Effector memory CD8-positive, alpha-beta T cell (primary cell): ENCODE measurements at regions not wholly inside any gene's neighbourhood (a gene's known extent, or its start where the extent isn't known, plus 50 kb on each side); places are given as distances from the start of the nearest gene placed in this dataset.

Experiments used
- ATAC-seq: fragments of 150-1000 bp; cut with Tn5 transposase; replicated peaks from 2 replicates; pipeline ENCODE4 v1.10.0; 2021; ENCODE audit warnings: mild to moderate bottlenecking, moderate library complexity
- DNase-seq, 3 experiments: peaks; one replicate each; pipeline ENCODE4 v3.0.0; 2021
- H3K27ac Mint-ChIP-seq, 2 donors: one replicate each; pipeline ENCODE4 v1.8.0; 2022; ENCODE audit warnings: mild to moderate bottlenecking in 2 of 2, mixed read lengths in 2 of 2, moderate library complexity in 2 of 2
- H3K27me3 Mint-ChIP-seq, 2 donors: one replicate each; pipeline ENCODE4 v1.8.0; 2022; ENCODE audit warnings: mixed read lengths in 2 of 2
- H3K36me3 Mint-ChIP-seq: one replicate; pipeline ENCODE4 v1.8.0; 2022; ENCODE audit warnings: mild to moderate bottlenecking, moderate library complexity, mixed read lengths; ENCODE audit not compliant: insufficient read depth
- H3K4me1 Mint-ChIP-seq, 2 donors: one replicate each; pipeline ENCODE4 v1.8.0; 2022; ENCODE audit warnings: low read depth in 2 of 2, mixed read lengths in 2 of 2
- H3K4me3 Mint-ChIP-seq, 2 donors: one replicate each; pipeline ENCODE4 v1.8.0; 2022; ENCODE audit warnings: mild to moderate bottlenecking in 2 of 2, mixed read lengths in 2 of 2, moderate library complexity in 2 of 2
- H3K9me3 Mint-ChIP-seq, 2 donors: one replicate each; pipeline ENCODE4 v1.8.0; 2022; ENCODE audit warnings: mixed read lengths in 2 of 2

DNA sequence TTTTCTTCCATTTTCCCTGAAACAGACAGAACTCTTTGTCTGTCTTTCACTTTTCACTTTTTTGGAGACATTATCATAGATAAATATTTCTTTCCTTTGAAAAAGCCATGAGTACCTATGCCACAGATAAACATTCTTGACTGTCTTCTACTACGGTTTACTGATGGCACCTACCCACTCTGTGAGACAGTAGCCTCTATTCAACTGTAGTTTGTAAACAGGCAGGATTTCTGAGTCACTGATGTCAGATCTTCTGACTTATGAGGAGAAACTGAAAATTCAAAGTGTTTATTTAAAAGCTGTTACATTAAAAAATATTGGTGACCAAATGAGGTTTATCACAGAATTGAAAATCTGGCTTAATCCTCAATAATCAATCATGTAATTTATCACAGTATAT lies 658.4 kb downstream of the TOX3 start:
- no peak for ATAC-seq
- Mint-ChIP-seq H3K4me3 (no peak overlapping the region), H3K4me1 (no peaks in the 10 kb centered on the region), H3K36me3 (no peaks in the 10 kb centered on the region), H3K27me3 (no peaks in the 10 kb centered on the region), H3K27ac (no peak overlapping the region), H3K9me3 (peaks cover 5 to 7% of the 10 kb centered on the region in 2 donors)
- no peak for DNase-seq

DNA sequence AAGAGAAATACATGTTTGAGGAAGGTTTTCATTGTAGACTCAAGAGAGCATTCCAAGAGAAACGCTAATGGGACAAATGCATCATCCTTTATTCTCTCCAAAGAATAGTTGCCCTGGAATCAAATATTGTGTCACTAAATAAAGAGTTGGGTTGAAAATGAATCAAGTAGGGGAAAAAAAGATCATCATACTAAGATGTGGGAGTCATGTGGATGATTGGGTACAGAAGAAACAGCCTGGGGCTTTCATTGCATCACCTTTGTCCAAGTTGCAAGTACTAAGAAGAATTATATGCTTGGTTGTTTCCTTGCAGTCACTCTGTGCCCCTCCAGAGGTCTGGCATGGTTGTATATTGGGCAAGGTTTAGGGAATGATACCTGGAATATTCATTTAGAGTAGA lies 658.9 kb downstream of the TOX3 start:
- H3K27me3 Mint-ChIP-seq: no peaks in the 10 kb centered on the region
- peaks cover 2 to 3% of the 10 kb centered on the region in 2 donors for H3K9me3 Mint-ChIP-seq
- no peak overlapping the region for H3K4me3 Mint-ChIP-seq
- no peaks in the 10 kb centered on the region for H3K4me1 Mint-ChIP-seq
- DNase-seq: no peak
- no peak for ATAC-seq
- no peaks in the 10 kb centered on the region for H3K36me3 Mint-ChIP-seq
- H3K27ac Mint-ChIP-seq: no peak overlapping the region

DNA sequence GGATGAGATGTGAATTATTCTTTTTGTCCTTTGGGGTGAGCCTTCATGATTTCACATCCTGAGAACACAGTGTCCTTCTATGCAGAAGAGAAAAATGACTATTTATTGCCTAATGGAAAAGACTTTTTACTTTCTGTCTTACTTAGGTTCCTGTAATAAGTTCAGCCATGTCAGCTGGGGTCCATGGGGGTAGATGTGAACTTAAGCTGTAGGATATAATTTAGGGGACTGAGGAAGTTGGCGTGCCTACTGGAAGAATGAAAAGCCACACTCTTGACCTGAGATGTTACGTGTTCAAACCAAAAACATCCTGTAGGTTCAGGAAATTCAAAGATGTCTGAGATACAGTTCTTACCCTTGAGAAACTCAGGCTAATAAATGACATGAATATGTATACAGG lies 660.5 kb downstream of the TOX3 start:
- no peak for DNase-seq
- Mint-ChIP-seq H3K36me3 (no peaks in the 10 kb centered on the region), H3K27ac (no peak overlapping the region), H3K9me3 (peaks cover 1 to 4% of the 10 kb centered on the region in 2 donors), H3K4me1 (no peaks in the 10 kb centered on the region), H3K4me3 (no peak overlapping the region), H3K27me3 (no peaks in the 10 kb centered on the region)
- ATAC-seq: no peak

DNA sequence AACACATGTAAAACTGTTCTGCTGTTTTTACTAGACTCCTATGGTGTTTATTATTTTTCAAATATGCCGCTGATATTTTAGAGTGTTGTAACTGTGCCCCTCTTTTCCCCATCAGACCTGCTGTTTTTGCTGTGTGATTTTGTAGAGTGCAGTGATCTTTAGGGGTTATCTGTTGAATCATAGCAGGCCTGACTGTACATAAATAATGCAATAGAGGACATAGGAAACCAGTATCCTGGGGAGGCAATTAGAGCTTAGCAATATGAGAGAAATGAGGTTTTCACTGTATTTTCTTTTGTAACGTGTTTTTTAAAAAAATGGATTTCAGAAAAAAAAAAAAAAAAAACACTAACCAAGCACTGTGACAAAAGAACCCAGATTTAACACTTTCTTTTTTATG lies 662.2 kb downstream of the TOX3 start:
- no peak overlapping the region for H3K27ac Mint-ChIP-seq
- no peaks in the 10 kb centered on the region for H3K4me1 Mint-ChIP-seq
- no peaks in the 10 kb centered on the region for H3K36me3 Mint-ChIP-seq
- no peak overlapping the region for H3K4me3 Mint-ChIP-seq
- H3K27me3 Mint-ChIP-seq: no peaks in the 10 kb centered on the region
- peaks cover 3 to 10% of the 10 kb centered on the region in 2 donors for H3K9me3 Mint-ChIP-seq
- no peak for DNase-seq
- no peak for ATAC-seq

DNA sequence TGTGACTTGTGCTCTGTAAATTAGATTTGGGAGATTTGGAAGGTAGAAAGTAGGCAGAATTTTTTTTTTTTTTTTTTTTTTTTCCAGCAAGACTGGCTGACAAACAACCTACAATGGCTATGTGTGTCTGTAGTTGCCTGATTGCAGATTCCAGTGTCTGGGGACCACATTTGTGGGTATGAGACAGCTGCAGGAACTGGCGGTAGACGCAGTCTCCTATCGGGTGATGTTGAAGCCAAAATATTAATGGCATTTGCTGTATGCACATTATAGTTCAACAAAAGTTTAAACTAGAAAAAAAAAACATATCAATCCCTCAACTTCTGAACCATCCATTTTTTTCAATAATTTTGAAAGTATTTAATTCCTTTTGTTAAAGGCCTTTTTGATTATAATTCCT lies 665.2 kb downstream of the TOX3 start:
- Mint-ChIP-seq H3K4me3 (no peak overlapping the region), H3K27me3 (no peaks in the 10 kb centered on the region), H3K9me3 (peaks cover 3 to 10% of the 10 kb centered on the region in 2 donors), H3K36me3 (no peaks in the 10 kb centered on the region), H3K27ac (no peak overlapping the region), H3K4me1 (no peaks in the 10 kb centered on the region)
- DNase-seq (no peak), ATAC-seq (no peak)

DNA sequence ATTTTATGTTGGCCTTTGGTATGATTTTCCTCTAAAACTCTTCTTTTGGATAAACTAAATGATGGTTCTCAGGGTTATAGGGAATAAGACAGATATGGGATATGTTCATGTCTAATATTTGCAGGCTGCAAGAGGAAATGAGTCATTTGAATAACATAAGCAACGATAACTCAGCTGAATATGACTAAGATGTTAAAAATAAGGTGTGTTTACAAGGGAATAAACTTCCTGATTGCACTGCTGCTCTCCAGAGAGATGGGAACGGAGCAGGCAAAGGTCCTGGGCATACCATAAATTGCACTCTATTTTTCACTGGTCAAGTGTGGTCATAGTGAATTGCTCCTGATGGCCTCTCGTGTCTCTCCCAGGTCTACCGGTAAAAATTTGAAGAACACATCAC lies 666.2 kb downstream of the TOX3 start:
- peaks cover 3 to 10% of the 10 kb centered on the region in 2 donors for H3K9me3 Mint-ChIP-seq
- H3K36me3 Mint-ChIP-seq: no peaks in the 10 kb centered on the region
- no peak overlapping the region for H3K27ac Mint-ChIP-seq
- DNase-seq (no peak), ATAC-seq (no peak)
- H3K4me3 Mint-ChIP-seq: no peak overlapping the region
- H3K27me3 Mint-ChIP-seq: no peaks in the 10 kb centered on the region
- no peaks in the 10 kb centered on the region for H3K4me1 Mint-ChIP-seq

DNA sequence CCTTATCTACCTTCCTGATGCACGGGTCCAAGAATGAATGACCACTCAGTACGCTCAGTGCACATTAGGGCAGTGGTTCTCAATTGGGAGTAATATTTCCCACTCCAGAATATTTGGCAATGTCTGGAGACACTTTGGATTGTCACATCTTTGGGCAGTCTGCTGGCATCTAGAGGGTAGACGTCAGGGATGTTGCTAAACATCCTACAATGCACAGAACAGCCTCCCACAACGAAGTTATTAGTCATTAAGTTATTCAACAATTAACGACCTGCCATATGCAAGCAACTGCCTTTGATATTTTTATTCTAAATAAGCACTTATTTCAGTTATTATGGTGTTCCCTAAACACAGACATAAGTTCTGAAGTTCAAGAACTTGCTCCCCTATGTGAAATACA lies 669.3 kb downstream of the TOX3 start:
- Mint-ChIP-seq H3K27me3 (no peaks in the 10 kb centered on the region), H3K27ac (no peak overlapping the region), H3K9me3 (peaks cover 4 to 10% of the 10 kb centered on the region in 2 donors), H3K4me1 (no peaks in the 10 kb centered on the region), H3K36me3 (no peaks in the 10 kb centered on the region), H3K4me3 (no peak overlapping the region)
- no peak for ATAC-seq
- no peak for DNase-seq

DNA sequence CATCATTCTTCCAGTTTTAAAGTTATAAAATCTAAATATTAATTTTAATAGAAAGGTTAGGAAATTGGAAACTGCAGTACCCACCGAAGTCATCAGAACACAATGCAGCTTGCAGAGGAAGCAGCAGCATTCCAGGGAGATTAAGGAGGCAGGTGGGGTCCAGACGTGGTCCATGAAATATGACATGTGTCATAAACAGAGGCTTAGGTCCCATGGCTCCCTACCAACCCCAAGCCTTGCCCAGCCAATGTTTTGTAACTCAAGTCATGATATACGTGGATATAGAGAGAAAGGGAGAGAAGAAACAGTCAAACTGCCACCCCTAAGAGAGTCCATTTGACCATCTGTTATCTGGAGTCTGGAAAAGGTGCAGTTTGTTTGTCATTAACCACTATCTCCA lies 670.0 kb downstream of the TOX3 start:
- DNase-seq (no peak), ATAC-seq (no peak)
- no peaks in the 10 kb centered on the region for H3K27me3 Mint-ChIP-seq
- no peak overlapping the region for H3K27ac Mint-ChIP-seq
- H3K9me3 Mint-ChIP-seq: peaks cover 4 to 10% of the 10 kb centered on the region in 2 donors
- H3K4me3 Mint-ChIP-seq: no peak overlapping the region
- no peaks in the 10 kb centered on the region for H3K36me3 Mint-ChIP-seq
- no peaks in the 10 kb centered on the region for H3K4me1 Mint-ChIP-seq

DNA sequence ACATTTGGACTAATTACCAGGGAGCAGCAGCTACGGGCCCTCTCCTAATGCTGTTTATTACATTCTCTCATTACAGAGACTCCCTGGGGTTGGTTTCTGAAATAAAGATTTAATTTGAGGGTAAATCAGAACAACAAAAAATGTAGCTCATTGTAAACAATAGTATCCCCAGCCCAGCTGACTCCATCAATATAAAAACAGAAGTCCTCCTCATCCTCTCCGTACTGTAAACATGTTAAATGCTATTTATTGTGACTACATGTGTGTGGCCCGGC lies 670.4 kb downstream of the TOX3 start:
- Mint-ChIP-seq H3K27me3 (no peaks in the 10 kb centered on the region), H3K9me3 (peaks cover 5 to 10% of the 10 kb centered on the region in 2 donors), H3K36me3 (no peaks in the 10 kb centered on the region), H3K27ac (no peak overlapping the region), H3K4me3 (no peak overlapping the region), H3K4me1 (no peaks in the 10 kb centered on the region)
- ATAC-seq (no peak), DNase-seq (no peak)

DNA sequence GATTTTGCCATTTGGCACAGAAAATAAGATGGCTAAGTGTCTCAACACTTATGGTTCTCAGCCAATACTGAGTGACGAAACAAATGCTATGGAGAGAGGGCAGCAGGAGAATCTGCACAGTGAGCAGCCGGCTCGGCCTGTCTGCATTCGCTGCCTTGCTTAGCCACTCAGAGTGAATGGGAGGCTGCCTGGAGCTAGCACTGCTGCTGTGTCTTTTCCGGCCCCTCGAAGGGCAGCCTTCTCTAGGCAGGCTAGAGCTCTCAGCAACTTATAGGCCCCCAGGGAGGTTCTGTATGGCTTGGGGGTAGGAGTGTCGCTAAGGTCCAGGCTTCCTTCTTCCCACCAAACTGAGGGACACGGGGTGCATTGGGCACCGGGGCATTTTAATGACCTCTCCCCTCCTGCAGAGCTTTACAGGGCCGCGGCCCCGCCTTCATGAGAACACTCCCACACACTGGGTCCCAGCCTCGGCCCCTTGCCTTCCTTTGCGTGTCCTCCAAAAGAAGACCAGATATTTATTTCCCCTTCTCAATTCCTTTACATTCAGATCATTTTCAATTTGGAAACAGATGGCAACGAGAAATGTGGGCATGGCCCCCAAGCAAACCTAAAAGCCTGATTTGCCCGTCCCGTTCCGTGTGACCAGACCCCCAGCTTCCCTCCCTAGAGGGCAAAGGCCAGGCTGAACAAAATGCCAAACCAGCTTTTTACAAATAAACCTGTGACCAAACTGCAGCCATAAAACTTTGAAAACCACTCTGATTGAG lies 670.9 kb downstream of the TOX3 start:
- Mint-ChIP-seq H3K27me3 (no peaks in the 10 kb centered on the region), H3K36me3 (no peaks in the 10 kb centered on the region), H3K4me3 (no peak overlapping the region), H3K27ac (no peak overlapping the region), H3K9me3 (peaks cover 4 to 5% of the 10 kb centered on the region in 2 donors), H3K4me1 (no peaks in the 10 kb centered on the region)
- ATAC-seq (no peak), DNase-seq (no peak)

DNA sequence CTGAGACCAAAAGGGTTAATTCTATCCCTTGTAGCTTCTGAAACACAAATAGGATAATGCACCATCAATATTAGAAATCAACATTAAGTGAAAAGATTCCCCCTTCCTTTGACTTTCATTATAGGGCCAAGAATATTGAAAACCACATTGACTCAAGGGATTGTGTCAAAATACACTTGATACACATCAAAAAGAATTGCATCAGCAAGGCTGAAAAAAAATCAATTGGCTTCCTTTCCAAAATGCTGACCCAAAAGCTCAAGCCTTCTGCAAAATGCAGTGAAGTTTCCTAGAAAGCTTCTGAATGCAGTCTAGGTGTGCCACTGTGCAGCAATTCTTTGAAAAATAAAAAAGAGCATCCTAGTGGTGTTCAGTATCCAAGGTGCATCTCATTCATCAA lies 674.4 kb downstream of the TOX3 start:
- H3K9me3 Mint-ChIP-seq: peaks cover 10 to 19% of the 10 kb centered on the region in 2 donors
- H3K36me3 Mint-ChIP-seq: peaks cover 2% of the 10 kb centered on the region
- no peaks in the 10 kb centered on the region for H3K27me3 Mint-ChIP-seq
- H3K27ac Mint-ChIP-seq: no peak overlapping the region
- ATAC-seq: no peak
- H3K4me3 Mint-ChIP-seq: no peak overlapping the region
- no peaks in the 10 kb centered on the region for H3K4me1 Mint-ChIP-seq
- DNase-seq: no peak

DNA sequence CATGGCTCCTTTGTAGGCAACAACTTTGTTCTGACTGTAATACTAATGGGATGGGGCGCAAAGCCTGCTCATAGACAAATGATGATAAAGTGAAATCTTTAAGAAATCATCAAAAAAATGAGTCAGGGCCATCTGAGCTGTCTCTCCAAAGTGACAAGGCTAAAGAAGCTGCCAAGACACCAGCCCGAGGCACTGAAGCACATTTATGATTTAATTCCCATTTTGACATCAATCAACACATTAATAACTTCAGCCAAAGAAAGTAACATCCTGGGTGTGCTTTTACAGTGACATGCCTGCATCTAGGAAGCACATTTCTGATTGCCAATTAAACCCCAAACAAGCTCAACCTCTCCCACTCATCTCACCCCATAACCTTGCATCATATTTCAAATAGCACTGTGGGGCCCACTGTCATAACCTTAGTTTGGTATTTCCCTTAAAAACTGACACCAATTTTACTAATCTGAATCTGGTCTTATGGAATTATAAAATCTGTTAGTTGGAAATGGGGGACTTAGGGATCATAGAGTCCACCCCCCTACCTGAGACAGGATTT lies 676.6 kb downstream of the TOX3 start:
- Mint-ChIP-seq H3K27me3 (no peaks in the 10 kb centered on the region), H3K9me3 (peaks cover 10 to 19% of the 10 kb centered on the region in 2 donors), H3K4me3 (no peak overlapping the region), H3K27ac (no peak overlapping the region), H3K4me1 (no peaks in the 10 kb centered on the region), H3K36me3 (peaks cover 2% of the 10 kb centered on the region)
- ATAC-seq (no peak), DNase-seq (no peak)

DNA sequence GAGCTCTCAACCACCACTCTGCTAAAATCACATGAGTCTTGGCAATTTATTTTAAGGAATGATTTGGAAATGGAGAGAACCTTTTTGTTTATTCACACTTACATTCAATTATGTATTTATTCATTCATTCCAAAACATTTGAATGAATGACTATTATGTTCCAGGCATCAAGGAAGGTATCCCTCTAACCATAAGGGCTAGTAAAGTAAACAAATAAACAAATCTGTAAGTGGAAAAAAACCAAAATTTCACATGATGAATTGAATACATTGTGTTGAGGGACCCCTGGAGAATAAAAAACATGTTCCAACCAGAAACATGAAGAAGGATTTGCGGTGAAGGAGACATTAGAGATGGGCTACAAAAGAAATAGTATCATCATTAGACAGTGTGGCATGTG lies 677.8 kb downstream of the TOX3 start:
- no peak for ATAC-seq
- Mint-ChIP-seq H3K36me3 (peaks cover 2% of the 10 kb centered on the region), H3K9me3 (peaks cover 9 to 19% of the 10 kb centered on the region in 2 donors), H3K27me3 (no peaks in the 10 kb centered on the region), H3K27ac (no peak overlapping the region), H3K4me1 (no peaks in the 10 kb centered on the region), H3K4me3 (no peak overlapping the region)
- no peak for DNase-seq

DNA sequence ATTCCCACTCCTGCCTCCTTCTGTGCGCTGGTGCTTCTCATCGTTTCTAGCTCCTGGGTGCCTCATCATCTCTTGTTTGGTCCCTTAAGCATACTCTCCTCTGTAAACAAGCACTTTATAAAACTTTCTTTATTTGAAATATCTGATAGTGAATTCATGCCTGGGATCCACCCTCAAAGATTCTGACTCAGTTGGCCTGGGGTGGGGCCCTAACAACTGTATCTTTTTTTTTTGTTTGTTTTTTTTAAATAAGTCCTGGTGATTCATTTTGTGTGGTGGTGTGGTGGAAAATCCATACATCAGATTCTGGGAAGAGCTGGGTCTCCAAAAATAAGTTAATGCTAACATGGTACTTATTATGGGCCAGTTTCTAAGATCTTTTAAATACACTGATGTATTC lies 678.3 kb downstream of the TOX3 start:
- Mint-ChIP-seq H3K4me1 (no peaks in the 10 kb centered on the region), H3K4me3 (no peak overlapping the region), H3K36me3 (peaks cover 2% of the 10 kb centered on the region), H3K27me3 (no peaks in the 10 kb centered on the region), H3K9me3 (peaks cover 11 to 19% of the 10 kb centered on the region in 2 donors), H3K27ac (no peak overlapping the region)
- DNase-seq (no peak), ATAC-seq (no peak)
